ENCODE measurements at regions not wholly inside any gene's neighbourhood (a gene's known extent, or its start where the extent isn't known, plus 50 kb on each side); places are given as distances from the start of the nearest gene placed in this dataset.

DNA sequence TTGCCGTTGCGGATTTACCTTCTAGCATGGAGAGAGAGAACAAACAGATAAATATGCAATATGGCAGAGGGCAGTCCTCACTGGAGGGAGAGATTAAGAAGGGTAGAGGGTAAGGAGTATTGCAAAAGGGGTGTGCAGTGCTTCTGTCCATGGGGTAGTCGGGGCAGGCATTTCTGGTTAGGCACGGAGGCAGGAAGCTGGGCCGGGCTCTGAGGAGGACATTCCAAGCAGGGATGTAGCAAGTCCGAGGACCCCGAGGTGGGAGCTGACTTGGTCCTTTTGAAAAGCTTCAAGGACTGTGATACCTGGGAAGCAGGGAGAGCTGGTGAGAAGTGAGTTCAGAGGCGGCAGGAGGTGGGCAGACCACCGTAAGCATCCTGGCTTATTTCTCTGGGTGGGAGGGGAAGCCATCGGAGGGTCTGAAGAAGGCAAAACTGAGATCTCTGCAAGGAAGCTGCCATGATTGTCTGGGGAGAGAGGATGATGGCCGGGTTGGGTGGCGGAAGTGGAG lies 214.9 kb downstream of the FGF9 start:
- TF ChIP-seq, protein P1, sequence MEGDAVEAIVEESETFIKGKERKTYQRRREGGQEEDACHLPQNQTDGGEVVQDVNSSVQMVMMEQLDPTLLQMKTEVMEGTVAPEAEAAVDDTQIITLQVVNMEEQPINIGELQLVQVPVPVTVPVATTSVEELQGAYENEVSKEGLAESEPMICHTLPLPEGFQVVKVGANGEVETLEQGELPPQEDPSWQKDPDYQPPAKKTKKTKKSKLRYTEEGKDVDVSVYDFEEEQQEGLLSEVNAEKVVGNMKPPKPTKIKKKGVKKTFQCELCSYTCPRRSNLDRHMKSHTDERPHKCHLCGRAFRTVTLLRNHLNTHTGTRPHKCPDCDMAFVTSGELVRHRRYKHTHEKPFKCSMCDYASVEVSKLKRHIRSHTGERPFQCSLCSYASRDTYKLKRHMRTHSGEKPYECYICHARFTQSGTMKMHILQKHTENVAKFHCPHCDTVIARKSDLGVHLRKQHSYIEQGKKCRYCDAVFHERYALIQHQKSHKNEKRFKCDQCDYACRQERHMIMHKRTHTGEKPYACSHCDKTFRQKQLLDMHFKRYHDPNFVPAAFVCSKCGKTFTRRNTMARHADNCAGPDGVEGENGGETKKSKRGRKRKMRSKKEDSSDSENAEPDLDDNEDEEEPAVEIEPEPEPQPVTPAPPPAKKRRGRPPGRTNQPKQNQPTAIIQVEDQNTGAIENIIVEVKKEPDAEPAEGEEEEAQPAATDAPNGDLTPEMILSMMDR (IDR thresholded peaks at IDR 0.05; ENCODE audit: insufficient read depth, low read depth, low read length) = no peak
- no peak for TF ChIP-seq EZH2 (IDR thresholded peaks at IDR 0.05; ENCODE audit: insufficient read depth, low read length)
